ENCODE measurements at regions not wholly inside any gene's neighbourhood (a gene's known extent, or its start where the extent isn't known, plus 50 kb on each side); places are given as distances from the start of the nearest gene placed in this dataset.

GRCh38 chr16:54340531-54340930, 53.9 kb upstream of the IRX3 start:
- Histone ChIP-seq H3K27me3 (ENCODE audit: control insufficient read depth in 3 of 3, insufficient read depth in 3 of 3, low read length in 2 of 3) (peaks cover 0 to 19% (median 14%) of the 10 kb centered on the region in 3 donors), H3K9ac (ENCODE audit: insufficient read depth in 1 of 2, low read length in 2 of 2) (no peak overlapping the region), H3K27ac (ENCODE audit: low read depth in 1 of 2, low read length in 1 of 2) (no peak overlapping the region), H3K9me3 (ENCODE audit: control insufficient read depth in 4 of 4, insufficient read depth in 3 of 4, low read length in 3 of 4) (peaks cover 0 to 2% (median 0%) of the 10 kb centered on the region in 4 donors), H3K36me3 (ENCODE audit: control insufficient read depth in 4 of 4, insufficient read depth in 4 of 4, low read length in 4 of 4) (no peaks in the 10 kb centered on the region), H3K4me3 (no peak overlapping the region), H3K4me1 (ENCODE audit: control insufficient read depth in 5 of 5, insufficient read depth in 5 of 5, low read length in 5 of 5) (no peaks in the 10 kb centered on the region)
- no peak for TF ChIP-seq CTCF (IDR thresholded peaks at IDR 0.05; ENCODE audit: control extremely low read depth, extremely low read depth)
- WGBS, 2 donors: 56 to 65% methylated on average over 5 of the region's 5 CpGs
- no peak for ATAC-seq (ENCODE audit: insufficient read depth, low FRiP score)
- no peak for DNase-seq

GRCh38 chr16:54336631-54337204, 50.1 kb upstream of the IRX3 start:
- 29 to 49% methylated on average over 3 to 4 of the region's 4 CpGs for WGBS, 2 donors
- TF ChIP-seq CTCF (IDR thresholded peaks at IDR 0.05; ENCODE audit: control extremely low read depth, extremely low read depth): no peak
- no peak for DNase-seq
- Histone ChIP-seq H3K27ac (ENCODE audit: low read depth in 1 of 2, low read length in 1 of 2) (no peak overlapping the region), H3K9ac (ENCODE audit: insufficient read depth in 1 of 2, low read length in 2 of 2) (no peak overlapping the region), H3K36me3 (ENCODE audit: control insufficient read depth in 4 of 4, insufficient read depth in 4 of 4, low read length in 4 of 4) (no peaks in the 10 kb centered on the region), H3K9me3 (ENCODE audit: control insufficient read depth in 4 of 4, insufficient read depth in 3 of 4, low read length in 3 of 4) (peaks cover 0 to 4% (median 0%) of the 10 kb centered on the region in 4 donors), H3K4me3 (no peak overlapping the region), H3K27me3 (ENCODE audit: control insufficient read depth in 3 of 3, insufficient read depth in 3 of 3, low read length in 2 of 3) (peaks cover 0 to 15% (median 14%) of the 10 kb centered on the region in 3 donors), H3K4me1 (ENCODE audit: control insufficient read depth in 5 of 5, insufficient read depth in 5 of 5, low read length in 5 of 5) (peaks cover 0 to 5% (median 0%) of the 10 kb centered on the region in 5 donors)
- no peak for ATAC-seq (ENCODE audit: insufficient read depth, low FRiP score)
